IMR-90 (cell line): ENCODE measurements at regions not wholly inside any gene's neighbourhood (a gene's known extent, or its start where the extent isn't known, plus 50 kb on each side); places are given as distances from the start of the nearest gene placed in this dataset.

Source experiments
- ATAC-seq: fragments of 200-7000 bp; cut with Tn5 transposase; 2 replicates; pipeline ENCODE4 v1.9.1; 2020; ENCODE audit warnings: low read depth, mild to moderate bottlenecking, moderate library complexity
- BruUV-seq: library from RNA; stranded (reverse); fragments of 400-500 nt; replicated peaks from 2 replicates; lab custom pipeline; 2021; lab: Mats Ljungman, UMichigan
- CTCF ChIA-PET: fragments of 300-600 bp; formaldehyde crosslinking; extraction: SDS; loops from one replicate; lab custom pipeline; 2021; ENCODE audit warnings: antibody characterized with exemption; lab: Yijun Ruan, JAX
- POLR2A ChIA-PET: fragments of 300-600 bp; sonication (Branson Sonifier 250); formaldehyde crosslinking; loops from one replicate; lab custom pipeline; 2022; ENCODE audit warnings: antibody characterized with exemption; ENCODE audit not compliant: unreplicated experiment; lab: Charles Lee
- DNase-seq: peaks from one replicate; pipeline ENCODE4 v3.0.0; 2013
- H2AFZ ChIP-seq: replicated peaks from 2 replicates; pipeline ENCODE3; 2013; ENCODE audit warnings: low read length, mild to moderate bottlenecking; ENCODE audit not compliant: poor library complexity
- H2AK5ac ChIP-seq: 2 replicates; pipeline ENCODE4 v1.6.1; 2013; ENCODE audit warnings: low read depth, low read length, inconsistent platforms
- H2AK9ac ChIP-seq: replicated peaks from 2 replicates; pipeline ENCODE3; 2013; ENCODE audit warnings: mild to moderate bottlenecking, low read depth, low read length, moderate library complexity; ENCODE audit not compliant: poor library complexity
- H2BK120ac ChIP-seq: 2 replicates; pipeline ENCODE4 v1.6.1; 2013; ENCODE audit warnings: low read depth, low read length, inconsistent platforms
- H2BK15ac ChIP-seq: 3 replicates; pipeline ENCODE4 v1.6.1; 2013; ENCODE audit warnings: low read depth, low read length, inconsistent platforms
- H2BK20ac ChIP-seq: 2 replicates; pipeline ENCODE4 v1.6.1; 2013; ENCODE audit warnings: low read depth, mild to moderate bottlenecking, inconsistent platforms, low read length, moderate library complexity
- H2BK5ac ChIP-seq: 2 replicates; pipeline ENCODE4 v1.6.1; 2013; ENCODE audit warnings: mild to moderate bottlenecking, low read depth, low read length, inconsistent platforms; ENCODE audit not compliant: poor library complexity, severe bottlenecking
- H3K14ac ChIP-seq: replicated peaks from 2 replicates; pipeline ENCODE4 v1.6.1; 2013; ENCODE audit warnings: low read depth, low read length, inconsistent platforms
- H3K18ac ChIP-seq: 2 replicates; pipeline ENCODE4 v1.6.1; 2013; ENCODE audit warnings: low read depth, low read length, control low read depth
- H3K23ac ChIP-seq: 2 replicates; pipeline ENCODE4 v1.6.1; 2013; ENCODE audit warnings: low read depth, low read length, inconsistent platforms
- H3K27ac ChIP-seq: 2 replicates; pipeline ENCODE4 v1.5.1; 2013; ENCODE audit warnings: mild to moderate bottlenecking, control low read depth, low read length; ENCODE audit not compliant: insufficient read depth
- H3K27me3 ChIP-seq: 2 replicates; pipeline ENCODE4 v1.6.1; 2013; ENCODE audit warnings: low read length; ENCODE audit not compliant: control insufficient read depth, insufficient read depth
- H3K36me3 ChIP-seq: 2 replicates; pipeline ENCODE4 v1.6.1; 2013; ENCODE audit warnings: low read length, mixed read lengths; ENCODE audit not compliant: control insufficient read depth, insufficient read depth
- H3K4ac ChIP-seq: 2 replicates; pipeline ENCODE4 v1.6.1; 2013; ENCODE audit warnings: low read depth, low read length, inconsistent platforms
- H3K4me1 ChIP-seq: 2 replicates; pipeline ENCODE4 v1.6.1; 2013; ENCODE audit warnings: low read length, mixed read lengths; ENCODE audit not compliant: control insufficient read depth, insufficient read depth
- H3K4me2 ChIP-seq: 2 replicates; pipeline ENCODE4 v1.6.1; 2013; ENCODE audit warnings: low read depth, mild to moderate bottlenecking, control low read depth, low read length, moderate library complexity
- H3K4me3 ChIP-seq: 2 replicates; pipeline ENCODE4 v1.5.1; 2013; ENCODE audit warnings: low read depth, mild to moderate bottlenecking, control low read depth, low read length, moderate library complexity; ENCODE audit not compliant: insufficient read depth
- H3K56ac ChIP-seq: 2 replicates; pipeline ENCODE4 v1.6.1; 2013; ENCODE audit warnings: low read length, inconsistent platforms; ENCODE audit not compliant: insufficient read depth; ENCODE audit errors: extremely low read depth
- H3K79me1 ChIP-seq, 2 experiments: 2 replicates each; pipeline ENCODE4 v1.6.1; 2013; ENCODE audit warnings: low read length in 2 of 2, inconsistent platforms in 1 of 2, low read depth in 1 of 2
- H3K9ac ChIP-seq: 2 replicates; pipeline ENCODE4 v1.6.1; 2013; ENCODE audit warnings: low read depth, low read length, control low read depth
- H3K9me1 ChIP-seq: 2 replicates; pipeline ENCODE4 v1.6.1; 2013; ENCODE audit warnings: low read length, inconsistent platforms; ENCODE audit not compliant: insufficient read depth
- H3K9me3 ChIP-seq: 2 replicates; pipeline ENCODE4 v1.6.1; 2013; ENCODE audit warnings: low read length; ENCODE audit not compliant: control insufficient read depth, insufficient read depth
- H4K20me1 ChIP-seq: 2 replicates; pipeline ENCODE4 v1.6.1; 2013; ENCODE audit warnings: low read length, inconsistent platforms; ENCODE audit not compliant: insufficient read depth
- H4K5ac ChIP-seq: 2 replicates; pipeline ENCODE4 v1.6.1; 2013; ENCODE audit warnings: mild to moderate bottlenecking, low read depth, low read length, control low read depth
- H4K8ac ChIP-seq, 2 experiments: 2 replicates each; pipeline ENCODE4 v1.6.1; 2013; ENCODE audit warnings: low read depth in 2 of 2, low read length in 2 of 2, control low read depth in 1 of 2, inconsistent platforms in 1 of 2
- H4K91ac ChIP-seq: 2 replicates; pipeline ENCODE4 v1.6.1; 2013; ENCODE audit warnings: low read depth, low read length, inconsistent platforms; ENCODE audit not compliant: insufficient read depth
- BHLHE40 ChIP-seq: fragments of 150-350 bp; IDR thresholded peaks from 2 replicates; pipeline ENCODE4 v1.6.1; 2016; ENCODE audit warnings: mild to moderate bottlenecking, low read depth, low read length
- ELK1 ChIP-seq: fragments of 150-350 bp; IDR thresholded peaks from 2 replicates; pipeline ENCODE4 v1.6.1; 2016; ENCODE audit warnings: low read depth, mild to moderate bottlenecking, low read length, moderate library complexity, borderline replicate concordance
- MAFK ChIP-seq: IDR thresholded peaks from 2 replicates; pipeline ENCODE4 v1.6.1; 2012; ENCODE audit warnings: low read depth, low read length, improper control_type of control experiment
- MXI1 ChIP-seq: IDR thresholded peaks from 2 replicates; pipeline ENCODE4 v1.6.1; 2012; ENCODE audit warnings: low read depth, mild to moderate bottlenecking, low read length, moderate library complexity, borderline replicate concordance
- NFE2L2 ChIP-seq: fragments of 150-350 bp; IDR thresholded peaks from 2 replicates; pipeline ENCODE4 v1.6.1; 2016; ENCODE audit warnings: low read depth, mild to moderate bottlenecking, low read length
- POLR2A ChIP-seq: IDR thresholded peaks from 2 replicates; pipeline ENCODE4 v1.6.1; 2012; ENCODE audit warnings: mild to moderate bottlenecking, low read depth, low read length
- WGBS, 2 experiments: methylation state at CpG; one replicate each; pipeline versions ENCODE4 v1.1.5 to v1.1.7; 2013; ENCODE audit warnings: missing lambda C conversion rate in 2 of 2; ENCODE audit not compliant: insufficient read length in 1 of 2; ENCODE audit errors: extremely low coverage in 2 of 2; 5-methylcytosine and 5-hydroxymethylcytosine counted together
- dilution Hi-C: fragments of 300-500 bp; cut with HindIII; formaldehyde crosslinking; loops from one replicate; pipeline ENCODE4 v1.14.3; 2018; ENCODE audit warnings: low sequenced_read_pairs; ENCODE audit not compliant: unreplicated experiment
- in situ Hi-C: fragments of 300-500 bp; cut with MboI; formaldehyde crosslinking; loops from 3 replicates; pipeline ENCODE4 v1.14.3; 2019; ENCODE audit warnings: low sequenced_read_pairs, inconsistent platforms, mixed read lengths
- intact Hi-C: fragments of 100-400 bp; cut with micrococcal nuclease; formaldehyde crosslinking; loops from 2 replicates; pipeline ENCODE4 v1.10.0; 2022

GRCh38 chr2:7704296-7704865 lies 787.2 kb downstream of the RNF144A start:
- no peaks in the 10 kb centered on the region for H3K79me1 ChIP-seq
- no peak overlapping the region for H3K9ac ChIP-seq
- H3K36me3 ChIP-seq = no peaks in the 10 kb centered on the region
- BruUV-seq = no TSS peak
- in situ Hi-C loops = no loop called here
- no peak overlapping the region for H3K18ac ChIP-seq
- H3K14ac ChIP-seq = no peak overlapping the region
- H3K4me3 ChIP-seq = no peak overlapping the region
- intact Hi-C loops = no loop called here
- DNase-seq (no peak), ATAC-seq (no peak)
- H3K4me2 ChIP-seq = no peak overlapping the region
- dilution Hi-C loops = no loop called here
- H3K9me1 ChIP-seq = no peaks in the 10 kb centered on the region
- no peak overlapping the region for H2BK15ac ChIP-seq
- H3K4me1 ChIP-seq = no peaks in the 10 kb centered on the region
- H3K56ac ChIP-seq = no peak overlapping the region
- ChIA-PET CTCF (no interaction called here), POLR2A (no interaction called here)
- no peak overlapping the region for H3K23ac ChIP-seq
- no peak overlapping the region for H2BK120ac ChIP-seq
- H2BK20ac ChIP-seq = no peak overlapping the region
- no peak overlapping the region for H4K91ac ChIP-seq
- no peak overlapping the region for H2AK5ac ChIP-seq
- H3K9me3 ChIP-seq = no peaks in the 10 kb centered on the region
- H4K8ac ChIP-seq = no peak overlapping the region
- H2BK5ac ChIP-seq = no peak overlapping the region
- H4K20me1 ChIP-seq = no peaks in the 10 kb centered on the region
- no peak overlapping the region for H3K4ac ChIP-seq
- no peak overlapping the region for H2AK9ac ChIP-seq
- no peak overlapping the region for H3K27ac ChIP-seq
- no CpG with 5 or more reads among the region's 6 CpGs for WGBS, 2 experiments
- no peak for TF ChIP-seq ELK1
- no peak for TF ChIP-seq POLR2A
- no peak for TF ChIP-seq BHLHE40
- no peak for TF ChIP-seq MAFK
- no peak for TF ChIP-seq NFE2L2
- no peak for TF ChIP-seq MXI1
- no peak overlapping the region for H2AFZ ChIP-seq
- H4K5ac ChIP-seq = no peak overlapping the region
- no peaks in the 10 kb centered on the region for H3K27me3 ChIP-seq
